BE2C (cell line): ENCODE measurements at regions not wholly inside any gene's neighbourhood (a gene's known extent, or its start where the extent isn't known, plus 50 kb on each side); places are given as distances from the start of the nearest gene placed in this dataset.

ENCODE experiments used
- DNase-seq: peaks from one replicate; pipeline ENCODE4 v3.0.0-alpha.2; 2020
- H3K27me3 ChIP-seq: fragments of 250-450 bp; sonication (Bioruptor Pico); 2 replicates; pipeline ENCODE4 v1.5.1; 2020; ENCODE audit warnings: mild to moderate bottlenecking
- H3K36me3 ChIP-seq: fragments of 250-450 bp; sonication (Bioruptor Pico); 2 replicates; pipeline ENCODE4 v1.5.1; 2020; ENCODE audit warnings: mild to moderate bottlenecking
- H3K4me1 ChIP-seq: fragments of 250-450 bp; sonication (Bioruptor Pico); 2 replicates; pipeline ENCODE4 v1.5.1; 2020
- H3K4me3 ChIP-seq: 2 replicates; pipeline ENCODE4 v1.5.1; 2011; ENCODE audit warnings: low read depth, low read length
- H3K9me3 ChIP-seq: fragments of 250-450 bp; sonication (Bioruptor Pico); 2 replicates; pipeline ENCODE4 v1.5.1; 2020
- CTCF ChIP-seq: IDR thresholded peaks from 2 replicates; pipeline ENCODE4 v1.5.1; 2012; ENCODE audit warnings: mild to moderate bottlenecking, low read depth, low read length

GRCh38 chrX:45329217-45329616, 128.5 kb upstream of the DIPK2B start:
- H3K27me3 ChIP-seq: no peaks in the 10 kb centered on the region
- TF ChIP-seq CTCF: no peak
- DNase-seq: no peak
- no peaks in the 10 kb centered on the region for H3K36me3 ChIP-seq
- H3K4me1 ChIP-seq: no peaks in the 10 kb centered on the region
- H3K4me3 ChIP-seq: no peak overlapping the region
- no peaks in the 10 kb centered on the region for H3K9me3 ChIP-seq

DNA sequence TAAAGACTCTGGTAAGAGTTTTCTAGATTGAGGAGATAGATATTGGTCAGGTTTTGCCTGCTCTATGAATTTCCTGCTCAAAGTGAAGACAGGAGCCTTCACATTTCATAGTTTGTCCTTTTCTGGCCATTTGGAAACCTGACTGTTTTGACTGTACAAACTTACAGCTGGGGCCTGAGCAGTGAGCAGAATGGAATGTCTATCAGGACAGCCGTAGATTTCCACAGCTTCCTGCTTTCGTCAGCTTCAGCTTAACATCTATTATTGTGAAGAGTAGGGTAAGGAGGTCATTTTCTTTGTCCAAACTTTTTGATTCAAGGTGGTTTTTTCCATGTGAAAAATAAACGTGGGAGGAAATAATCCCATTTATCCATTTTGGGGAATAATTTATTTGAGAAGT, 124.3 kb upstream of the DIPK2B start:
- no peaks in the 10 kb centered on the region for H3K9me3 ChIP-seq
- TF ChIP-seq CTCF: no peak
- no peaks in the 10 kb centered on the region for H3K27me3 ChIP-seq
- no peaks in the 10 kb centered on the region for H3K36me3 ChIP-seq
- DNase-seq: no peak
- H3K4me3 ChIP-seq: no peak overlapping the region
- no peaks in the 10 kb centered on the region for H3K4me1 ChIP-seq

GRCh38 chrX:45323387-45323786, 122.7 kb upstream of the DIPK2B start:
- no peak overlapping the region for H3K4me3 ChIP-seq
- no peaks in the 10 kb centered on the region for H3K4me1 ChIP-seq

DNA sequence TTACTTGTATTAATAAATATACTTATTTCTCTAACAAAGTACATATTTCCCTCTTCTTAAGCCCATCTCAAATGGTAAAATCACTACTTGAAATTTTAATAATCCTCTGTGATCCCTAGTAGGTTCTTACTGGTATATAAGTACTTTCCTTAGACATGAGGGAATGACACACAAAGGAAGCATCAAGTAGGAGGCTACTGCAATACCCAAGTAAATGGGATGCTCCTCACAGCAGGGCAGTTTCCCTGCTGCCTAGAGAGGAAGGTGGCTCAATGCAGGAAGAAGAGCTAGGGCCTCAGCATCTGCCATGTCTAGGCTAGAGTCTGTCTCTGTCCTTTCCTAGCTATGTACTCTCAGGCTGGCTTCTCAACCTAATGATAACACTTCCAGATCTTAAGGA, 122.1 kb upstream of the DIPK2B start:
- Histone ChIP-seq H3K9me3 (no peaks in the 10 kb centered on the region), H3K27me3 (no peaks in the 10 kb centered on the region), H3K36me3 (no peaks in the 10 kb centered on the region), H3K4me3 (no peak overlapping the region), H3K4me1 (no peaks in the 10 kb centered on the region)
- no peak for TF ChIP-seq CTCF
- DNase-seq: no peak

More at GRCh38 chrX:45323387-45323786, 122.7 kb upstream of the DIPK2B start:
- no peaks in the 10 kb centered on the region for H3K9me3 ChIP-seq
- H3K27me3 ChIP-seq: no peaks in the 10 kb centered on the region
- H3K36me3 ChIP-seq: no peaks in the 10 kb centered on the region
- DNase-seq: no peak
- TF ChIP-seq CTCF: no peak

DNA sequence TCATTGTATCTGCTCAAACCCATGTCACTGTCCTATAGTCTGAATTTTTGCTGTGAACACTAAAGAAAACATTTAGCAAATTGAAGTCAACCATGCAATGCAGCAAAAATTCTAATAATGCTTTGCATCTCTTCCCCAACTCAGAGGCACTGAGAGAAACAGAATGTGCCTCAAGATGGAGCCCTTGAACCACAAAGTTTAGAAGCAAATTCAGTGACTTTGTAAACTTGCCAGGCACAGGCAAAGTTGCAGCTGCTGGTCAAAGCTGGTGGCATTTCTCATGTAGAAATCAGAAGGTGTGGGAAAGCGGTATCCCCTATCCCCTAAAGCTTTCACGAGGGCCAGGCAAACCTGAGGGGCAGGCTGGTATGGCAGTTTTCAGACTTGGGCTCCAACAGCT, 121.7 kb upstream of the DIPK2B start:
- no peaks in the 10 kb centered on the region for H3K4me1 ChIP-seq
- H3K4me3 ChIP-seq: no peak overlapping the region
- no peak for TF ChIP-seq CTCF
- H3K9me3 ChIP-seq: no peaks in the 10 kb centered on the region
- H3K36me3 ChIP-seq: no peaks in the 10 kb centered on the region
- no peak for DNase-seq
- no peaks in the 10 kb centered on the region for H3K27me3 ChIP-seq

- H3K4me1 ChIP-seq: no peaks in the 10 kb centered on the region
- no peak for TF ChIP-seq CTCF
- H3K9me3 ChIP-seq: no peaks in the 10 kb centered on the region
- no peaks in the 10 kb centered on the region for H3K36me3 ChIP-seq
- H3K27me3 ChIP-seq: no peaks in the 10 kb centered on the region
- DNase-seq: no peak
- no peak overlapping the region for H3K4me3 ChIP-seq
Measured at GRCh38 chrX:45320191-45320590, 119.5 kb upstream of the DIPK2B start.
